ENCODE measurements at regions not wholly inside any gene's neighbourhood (a gene's known extent, or its start where the extent isn't known, plus 50 kb on each side); places are given as distances from the start of the nearest gene placed in this dataset.

GRCh38 chr3:22632536-22632935, 570.6 kb upstream of the UBE2E2 start:
- WGBS, 2 donors: 57 to 68% methylated on average over 3 of the region's 3 CpGs
- H3K27me3 ChIP-seq: no peaks in the 10 kb centered on the region
- no peaks in the 10 kb centered on the region for H3K4me1 ChIP-seq
- no peak overlapping the region for H3K27ac ChIP-seq
- ATAC-seq (no peak), DNase-seq (no peak)
- no peak overlapping the region for H3K4me3 ChIP-seq
- no peaks in the 10 kb centered on the region for H3K36me3 ChIP-seq (replicated peaks in 1 of 2; ENCODE audit: insufficient read depth in 1 of 2, low read depth in 2 of 2)
- peaks cover 0 to under 1% (median 0%) of the 10 kb centered on the region in 3 donors for H3K9me3 ChIP-seq
- intact Hi-C loops (cut with DNase I): no loop called here
- no peak for TF ChIP-seq CTCF (IDR thresholded peaks at IDR 0.05)
- TF ChIP-seq POLR2A (IDR thresholded peaks at IDR 0.05): no peak

- no peak for ATAC-seq
- TF ChIP-seq CTCF (IDR thresholded peaks at IDR 0.05) (no peak), POLR2A (IDR thresholded peaks at IDR 0.05) (no peak)
- intact Hi-C loops (cut with DNase I): no loop called here
- H3K36me3 ChIP-seq (replicated peaks in 1 of 2; ENCODE audit: insufficient read depth in 1 of 2, low read depth in 2 of 2): no peaks in the 10 kb centered on the region
- no peaks in the 10 kb centered on the region for H3K27me3 ChIP-seq
- H3K4me1 ChIP-seq: no peaks in the 10 kb centered on the region
- peaks cover 0 to 4% (median 0%) of the 10 kb centered on the region in 3 donors for H3K9me3 ChIP-seq
- H3K27ac ChIP-seq: no peak overlapping the region
- no peak for DNase-seq
- no peak overlapping the region for H3K4me3 ChIP-seq
- 62 to 70% methylated on average over 1 of the region's 1 CpG for WGBS, 2 donors
Observed at GRCh38 chr3:22634433-22634832, 568.7 kb upstream of the UBE2E2 start.

DNA sequence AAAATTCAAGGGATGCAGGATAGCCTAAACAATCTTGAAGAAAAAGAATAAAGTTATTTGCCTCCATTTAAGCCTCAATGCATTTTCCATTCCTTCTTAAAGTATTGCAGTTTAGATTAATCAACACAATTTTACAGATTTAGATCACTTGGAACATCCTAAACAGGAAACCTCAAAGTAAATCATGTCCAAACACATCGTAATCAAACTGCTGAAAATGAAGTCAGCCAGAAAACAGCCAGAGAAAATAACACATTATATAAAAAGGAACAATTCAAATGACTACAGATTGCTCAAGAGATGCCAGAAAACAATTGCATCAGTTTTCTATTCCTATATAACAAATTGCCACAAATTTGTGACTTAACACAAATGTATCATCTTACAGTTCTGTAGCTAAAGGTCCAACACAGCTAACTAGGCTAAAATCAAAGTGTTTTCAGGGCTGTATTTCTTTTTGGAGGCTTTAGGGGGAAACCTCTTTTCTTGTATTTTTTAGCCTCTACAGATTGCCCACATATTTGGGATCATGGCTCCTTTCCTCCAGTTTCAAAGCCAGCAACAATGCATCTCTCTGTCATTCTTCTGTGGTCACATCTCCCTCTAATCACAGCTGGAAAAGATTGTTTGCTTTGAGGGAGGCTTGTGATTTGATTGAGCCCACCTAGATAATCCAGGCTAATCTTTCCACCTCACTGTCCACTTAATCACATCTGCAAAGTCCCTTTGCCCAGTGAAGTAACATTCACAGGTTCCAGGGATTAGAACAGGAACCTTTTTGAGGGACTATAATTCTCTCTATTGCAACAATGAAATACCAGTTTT, 543.3 kb upstream of the UBE2E2 start:
- 24 to 37% methylated on average over 1 of the region's 1 CpG for WGBS, 2 donors
- DNase-seq (no peak), ATAC-seq (no peak)
- H3K27me3 ChIP-seq: no peaks in the 10 kb centered on the region
- no peak overlapping the region for H3K4me3 ChIP-seq
- H3K9me3 ChIP-seq: no peaks in the 10 kb centered on the region
- H3K4me1 ChIP-seq: no peaks in the 10 kb centered on the region
- intact Hi-C loops (cut with DNase I): no loop called here
- no peak for TF ChIP-seq POLR2A (IDR thresholded peaks at IDR 0.05)
- TF ChIP-seq CTCF (IDR thresholded peaks at IDR 0.05): no peak
- H3K36me3 ChIP-seq (replicated peaks in 1 of 2; ENCODE audit: insufficient read depth in 1 of 2, low read depth in 2 of 2): no peaks in the 10 kb centered on the region
- H3K27ac ChIP-seq: no peak overlapping the region

DNA sequence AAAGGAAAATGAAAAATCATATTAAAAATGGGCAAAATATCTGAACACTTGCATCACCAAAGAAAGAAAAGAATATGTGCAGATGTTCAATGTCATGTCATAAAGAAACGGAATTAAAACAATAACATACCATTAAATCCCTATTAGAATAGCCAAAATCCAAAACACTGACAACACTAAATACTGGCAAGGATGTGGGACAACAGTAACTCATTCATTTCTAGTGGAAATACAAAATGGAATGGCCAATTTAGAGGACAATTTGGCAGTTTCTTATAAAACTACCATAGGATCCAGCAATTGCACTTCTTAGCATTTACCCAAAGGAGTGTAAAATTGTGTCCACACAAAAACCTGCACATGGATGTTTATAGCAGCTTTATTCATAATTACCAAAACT, 542.5 kb upstream of the UBE2E2 start:
- H3K27me3 ChIP-seq: no peaks in the 10 kb centered on the region
- H3K4me1 ChIP-seq: no peaks in the 10 kb centered on the region
- TF ChIP-seq POLR2A (IDR thresholded peaks at IDR 0.05) (no peak), CTCF (IDR thresholded peaks at IDR 0.05) (no peak)
- no peak overlapping the region for H3K27ac ChIP-seq
- ATAC-seq (no peak), DNase-seq (no peak)
- H3K36me3 ChIP-seq (replicated peaks in 1 of 2; ENCODE audit: insufficient read depth in 1 of 2, low read depth in 2 of 2): no peaks in the 10 kb centered on the region
- WGBS, 2 donors: 0 to 21% methylated on average over 1 of the region's 1 CpG
- no peak overlapping the region for H3K4me3 ChIP-seq
- intact Hi-C loops (cut with DNase I): no loop called here
- H3K9me3 ChIP-seq: no peaks in the 10 kb centered on the region
